Sigmoid colon (tissue), 6 donors: ENCODE measurements at regions not wholly inside any gene's neighbourhood (a gene's known extent, or its start where the extent isn't known, plus 50 kb on each side); places are given as distances from the start of the nearest gene placed in this dataset.

ENCODE experiments used
- DNase-seq: peaks from one replicate; pipeline ENCODE4 v3.0.0-alpha.2; 2019
- H3K27ac ChIP-seq, 4 donors: fragments of 200-600 bp; sonication (generic); one replicate each; pipeline ENCODE4 v1.5.1; 2016 to 2019; ENCODE audit warnings: mild to moderate bottlenecking in 1 of 4
- H3K27me3 ChIP-seq, 3 donors: fragments of 200-600 bp; sonication (generic); one replicate each; pipeline ENCODE4 v1.5.1; 2019; ENCODE audit warnings: mild to moderate bottlenecking in 1 of 3
- H3K36me3 ChIP-seq, 4 donors: fragments of 200-600 bp; sonication (generic); one replicate each; pipeline ENCODE4 v1.5.1; 2016 to 2019
- H3K4me1 ChIP-seq, 4 donors: fragments of 200-600 bp; sonication (generic); one replicate each; pipeline ENCODE4 v1.5.1; 2017 to 2019
- H3K4me3 ChIP-seq, 4 donors: fragments of 200-600 bp; sonication (generic); one replicate each; pipeline ENCODE4 v1.5.1; 2017 to 2019; ENCODE audit warnings: mild to moderate bottlenecking in 2 of 4, moderate library complexity in 1 of 4
- H3K9me3 ChIP-seq, 4 donors: fragments of 200-600 bp in 3 of 4; sonication (generic) in 3 of 4; one replicate each; pipeline versions ENCODE4 v1.5.1 to v1.6.1; 2013 to 2019
- CTCF ChIP-seq, 4 experiments: fragments of 450-650 bp in 3 of 4; fragments of 200-600 bp in 1 of 4; IDR thresholded peaks; one replicate each; pipeline ENCODE4 v1.5.1; 2016 to 2019; ENCODE audit warnings: antibody characterized with exemption in 4 of 4, mild to moderate bottlenecking in 3 of 4, moderate library complexity in 2 of 4
- EP300 ChIP-seq, 4 donors: sonication (generic); formaldehyde crosslinking; IDR thresholded peaks; one replicate each; pipeline ENCODE4 v1.6.1; 2017; ENCODE audit warnings: antibody characterized with exemption in 4 of 4
- POLR2A ChIP-seq, 2 donors: fragments of 450-650 bp; IDR thresholded peaks; one replicate each; pipeline ENCODE4 v1.6.1; 2016; ENCODE audit warnings: antibody characterized with exemption in 2 of 2, mild to moderate bottlenecking in 2 of 2, moderate library complexity in 2 of 2
- POLR2AphosphoS5 ChIP-seq, 4 donors: sonication (generic); formaldehyde crosslinking; IDR thresholded peaks; one replicate each; pipeline ENCODE4 v1.6.1; 2017; ENCODE audit warnings: antibody characterized with exemption in 4 of 4
- WGBS, 2 donors: extraction: QIAGEN DNeasy Blood & Tissue Kit; methylation state at CpG; one replicate each; pipeline ENCODE4 v1.1.7; 2013; 5-methylcytosine and 5-hydroxymethylcytosine counted together
- intact Hi-C: fragments of 100-400 bp; cut with DNase I; formaldehyde crosslinking; loops from one replicate; pipeline ENCODE4 v1.15.1; 2023
- donor health status: healthy with polysubstance abuse.
- donor health status: healthy.

GRCh38 chr1:63042278-63042677, 258.3 kb downstream of the ATG4C start:
- no peak for DNase-seq
- intact Hi-C loops = no loop called here
- H3K27me3 ChIP-seq = no peaks in the 10 kb centered on the region
- TF ChIP-seq POLR2AphosphoS5 (IDR thresholded peaks at IDR 0.05) = no peak
- TF ChIP-seq CTCF (IDR thresholded peaks at IDR 0.05) = no peak
- no peak for TF ChIP-seq EP300 (IDR thresholded peaks at IDR 0.05)
- TF ChIP-seq POLR2A (IDR thresholded peaks at IDR 0.05) = no peak
- H3K36me3 ChIP-seq = no peaks in the 10 kb centered on the region
- no peaks in the 10 kb centered on the region for H3K4me1 ChIP-seq
- no peak overlapping the region for H3K27ac ChIP-seq
- no peaks in the 10 kb centered on the region for H3K9me3 ChIP-seq
- H3K4me3 ChIP-seq = no peak overlapping the region
- WGBS, 2 donors = 45 to 47% methylated on average over 4 of the region's 4 CpGs

- H3K4me1 ChIP-seq = no peaks in the 10 kb centered on the region
- H3K27ac ChIP-seq = no peak overlapping the region
- H3K9me3 ChIP-seq = no peaks in the 10 kb centered on the region
- TF ChIP-seq POLR2A (IDR thresholded peaks at IDR 0.05) (no peak), EP300 (IDR thresholded peaks at IDR 0.05) (no peak)
- no peak overlapping the region for H3K4me3 ChIP-seq
- H3K36me3 ChIP-seq = no peaks in the 10 kb centered on the region
- 87 to 94% methylated on average over 2 of the region's 2 CpGs for WGBS, 2 donors
- intact Hi-C loops = no loop called here
- no peaks in the 10 kb centered on the region for H3K27me3 ChIP-seq
- DNase-seq = no peak
These were observed 262.6 kb downstream of the ATG4C start for GRCh38 chr1:63046539-63046938.

GRCh38 chr1:63049135-63049534, 265.2 kb downstream of the ATG4C start:
- no peak for DNase-seq
- 48 to 68% methylated on average over 2 of the region's 2 CpGs for WGBS, 2 donors
- Histone ChIP-seq H3K4me3 (no peak overlapping the region), H3K27me3 (no peaks in the 10 kb centered on the region), H3K36me3 (no peaks in the 10 kb centered on the region), H3K4me1 (no peaks in the 10 kb centered on the region), H3K27ac (no peak overlapping the region), H3K9me3 (no peaks in the 10 kb centered on the region)
- TF ChIP-seq POLR2A (IDR thresholded peaks at IDR 0.05) (no peak), POLR2AphosphoS5 (IDR thresholded peaks at IDR 0.05) (no peak), EP300 (IDR thresholded peaks at IDR 0.05) (no peak), CTCF (IDR thresholded peaks at IDR 0.05) (no peak)
- intact Hi-C loops = no loop called here

- Histone ChIP-seq H3K4me1 (no peaks in the 10 kb centered on the region), H3K36me3 (no peaks in the 10 kb centered on the region), H3K27me3 (no peaks in the 10 kb centered on the region), H3K27ac (no peak overlapping the region), H3K9me3 (no peaks in the 10 kb centered on the region), H3K4me3 (no peak overlapping the region)
- WGBS, 2 donors = 69 to 80% methylated on average over 5 of the region's 5 CpGs
- DNase-seq = no peak
- intact Hi-C loops = no loop called here
- TF ChIP-seq EP300 (IDR thresholded peaks at IDR 0.05) = no peak
- TF ChIP-seq CTCF (IDR thresholded peaks at IDR 0.05) = no peak
- TF ChIP-seq POLR2A (IDR thresholded peaks at IDR 0.05) = no peak
- no peak for TF ChIP-seq POLR2AphosphoS5 (IDR thresholded peaks at IDR 0.05)
These were observed 267.4 kb downstream of the ATG4C start for GRCh38 chr1:63051356-63051755.

GRCh38 chr1:63051886-63052285, 268.0 kb downstream of the ATG4C start:
- DNase-seq = no peak
- H3K27ac ChIP-seq = no peak overlapping the region
- no peaks in the 10 kb centered on the region for H3K4me1 ChIP-seq
- WGBS, 2 donors = 87 to 94% methylated on average over 6 of the region's 6 CpGs
- H3K27me3 ChIP-seq = no peaks in the 10 kb centered on the region
- no peak overlapping the region for H3K4me3 ChIP-seq
- no peaks in the 10 kb centered on the region for H3K36me3 ChIP-seq
- TF ChIP-seq POLR2A (IDR thresholded peaks at IDR 0.05) (no peak), POLR2AphosphoS5 (IDR thresholded peaks at IDR 0.05) (no peak), EP300 (IDR thresholded peaks at IDR 0.05) (no peak), CTCF (IDR thresholded peaks at IDR 0.05) (no peak)
- intact Hi-C loops = no loop called here
- H3K9me3 ChIP-seq = no peaks in the 10 kb centered on the region
